ENCODE measurements at regions not wholly inside any gene's neighbourhood (a gene's known extent, or its start where the extent isn't known, plus 50 kb on each side); places are given as distances from the start of the nearest gene placed in this dataset.
A peak's percentile ranks its signal among the peaks of the same experiment; 100 is the strongest.

- H2AFZ ChIP-seq (ENCODE audit: insufficient read depth, low read length, poor library complexity) = no peak overlapping the region
- H3K9me3 ChIP-seq (ENCODE audit: insufficient read depth, low read depth, low read length) = no peaks in the 10 kb centered on the region
- H3K4me3 ChIP-seq (ENCODE audit: low read depth, low read length) = no peak overlapping the region
- H3K9ac ChIP-seq (ENCODE audit: low read length) = no peak overlapping the region
- no peak overlapping the region for H2AK5ac ChIP-seq (ENCODE audit: low read length)
- no peak overlapping the region for H4K8ac ChIP-seq (ENCODE audit: low read depth, low read length)
- H2BK12ac ChIP-seq (ENCODE audit: low read length) = peak overlapping the region; percentile 3
- no CpG with 5 or more reads among the region's 2 CpGs for WGBS (ENCODE audit: extremely low coverage, insufficient coverage, insufficient read length)
- no peak overlapping the region for H2BK5ac ChIP-seq (ENCODE audit: low read depth, low read length, poor library complexity)
- no peak overlapping the region for H3K27ac ChIP-seq (ENCODE audit: low read depth, low read length)
- H3K14ac ChIP-seq (ENCODE audit: low read length) = no peak overlapping the region
- no peaks in the 10 kb centered on the region for H3K79me2 ChIP-seq (ENCODE audit: control insufficient read depth, insufficient read depth, low read length, poor library complexity)
- H3K4ac ChIP-seq (ENCODE audit: low read depth, low read length) = no peak overlapping the region
- no peak overlapping the region for H3K23ac ChIP-seq (ENCODE audit: low read length)
- no peak for DNase-seq
- H3K4me2 ChIP-seq (ENCODE audit: low read length) = no peak overlapping the region
- no peak overlapping the region for H4K12ac ChIP-seq (ENCODE audit: low read depth, low read length)
- H3K36me3 ChIP-seq (ENCODE audit: control insufficient read depth in 1 of 2, insufficient read depth in 2 of 2, low read length in 2 of 2) = no peaks in the 10 kb centered on the region
- no peaks in the 10 kb centered on the region for H3K4me1 ChIP-seq (ENCODE audit: control insufficient read depth in 1 of 2, insufficient read depth in 2 of 2, low read length in 2 of 2)
- no peak overlapping the region for H2BK120ac ChIP-seq (ENCODE audit: insufficient read depth, low read length, poor library complexity)
- peaks cover 2% of the 10 kb centered on the region for H3K79me1 ChIP-seq (ENCODE audit: low read length)
- no peaks in the 10 kb centered on the region for H3K27me3 ChIP-seq (ENCODE audit: insufficient read depth, low read length)
- no peak overlapping the region for H3K18ac ChIP-seq (ENCODE audit: low read length)
- H4K91ac ChIP-seq (ENCODE audit: low read depth, low read length) = no peak overlapping the region
Measured at GRCh38 chr18:44588508-44588907, 92.2 kb upstream of the SETBP1 start.

DNA sequence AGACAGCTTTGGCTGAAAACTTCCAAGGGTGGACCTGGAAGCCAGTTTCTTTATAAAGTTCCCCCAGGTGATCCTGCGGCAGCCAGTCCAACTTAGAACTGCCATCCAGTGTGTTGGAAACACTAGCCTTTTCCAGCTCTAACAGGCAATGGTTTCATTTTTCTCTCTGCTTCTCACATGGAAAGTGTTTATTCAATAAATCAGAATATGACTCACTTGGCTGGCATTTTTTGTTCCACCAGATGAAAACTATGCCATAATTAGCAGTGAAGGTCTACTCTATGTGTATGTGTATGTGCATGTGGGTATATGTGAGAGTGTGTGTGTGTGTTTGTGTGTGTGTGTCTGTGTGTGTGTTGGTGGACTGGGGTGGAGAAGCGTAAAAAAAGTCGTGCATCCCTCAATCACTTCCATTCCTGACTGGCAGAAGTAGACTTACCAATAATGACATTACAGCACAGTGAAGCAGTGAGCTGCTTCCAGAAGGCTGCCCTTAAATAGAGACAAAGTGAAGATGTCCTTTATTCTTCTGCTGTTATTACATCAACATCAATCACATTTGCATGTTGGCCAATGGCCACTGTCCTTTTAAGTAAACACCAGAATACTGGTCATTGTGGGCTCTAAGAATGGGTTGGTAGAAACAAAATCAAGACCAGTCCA, 90.9 kb upstream of the SETBP1 start:
- no CpG with 5 or more reads among the region's 3 CpGs for WGBS (ENCODE audit: extremely low coverage, insufficient coverage, insufficient read length)
- no peak overlapping the region for H3K4me2 ChIP-seq (ENCODE audit: low read length)
- peaks cover 2% of the 10 kb centered on the region for H3K79me1 ChIP-seq (ENCODE audit: low read length)
- no peaks in the 10 kb centered on the region for H3K79me2 ChIP-seq (ENCODE audit: control insufficient read depth, insufficient read depth, low read length, poor library complexity)
- H2BK5ac ChIP-seq (ENCODE audit: low read depth, low read length, poor library complexity) = no peak overlapping the region
- no peaks in the 10 kb centered on the region for H3K4me1 ChIP-seq (ENCODE audit: control insufficient read depth in 1 of 2, insufficient read depth in 2 of 2, low read length in 2 of 2)
- no peak overlapping the region for H3K9ac ChIP-seq (ENCODE audit: low read length)
- H3K9me3 ChIP-seq (ENCODE audit: insufficient read depth, low read depth, low read length) = no peaks in the 10 kb centered on the region
- H4K8ac ChIP-seq (ENCODE audit: low read depth, low read length) = no peak overlapping the region
- no peaks in the 10 kb centered on the region for H3K36me3 ChIP-seq (ENCODE audit: control insufficient read depth in 1 of 2, insufficient read depth in 2 of 2, low read length in 2 of 2)
- H3K27ac ChIP-seq (ENCODE audit: low read depth, low read length) = no peak overlapping the region
- peak in 1 of 2 donors; percentile 39 for DNase-seq
- H3K4me3 ChIP-seq (ENCODE audit: low read depth, low read length) = no peak overlapping the region
- H2BK12ac ChIP-seq (ENCODE audit: low read length) = no peak overlapping the region
- no peak overlapping the region for H3K23ac ChIP-seq (ENCODE audit: low read length)
- H4K91ac ChIP-seq (ENCODE audit: low read depth, low read length) = no peak overlapping the region
- no peak overlapping the region for H4K12ac ChIP-seq (ENCODE audit: low read depth, low read length)
- H3K14ac ChIP-seq (ENCODE audit: low read length) = no peak overlapping the region
- no peak overlapping the region for H2BK120ac ChIP-seq (ENCODE audit: insufficient read depth, low read length, poor library complexity)
- no peaks in the 10 kb centered on the region for H3K27me3 ChIP-seq (ENCODE audit: insufficient read depth, low read length)
- no peak overlapping the region for H3K4ac ChIP-seq (ENCODE audit: low read depth, low read length)
- no peak overlapping the region for H3K18ac ChIP-seq (ENCODE audit: low read length)
- H2AFZ ChIP-seq (ENCODE audit: insufficient read depth, low read length, poor library complexity) = no peak overlapping the region
- H2AK5ac ChIP-seq (ENCODE audit: low read length) = no peak overlapping the region

GRCh38 chr18:44590956-44591670, 89.6 kb upstream of the SETBP1 start:
- Histone ChIP-seq H3K27ac (ENCODE audit: low read depth, low read length) (no peak overlapping the region), H4K91ac (ENCODE audit: low read depth, low read length) (no peak overlapping the region), H3K9ac (ENCODE audit: low read length) (no peak overlapping the region), H4K12ac (ENCODE audit: low read depth, low read length) (no peak overlapping the region), H3K4ac (ENCODE audit: low read depth, low read length) (no peak overlapping the region), H3K27me3 (ENCODE audit: insufficient read depth, low read length) (no peaks in the 10 kb centered on the region), H3K36me3 (ENCODE audit: control insufficient read depth in 1 of 2, insufficient read depth in 2 of 2, low read length in 2 of 2) (no peaks in the 10 kb centered on the region), H2AFZ (ENCODE audit: insufficient read depth, low read length, poor library complexity) (no peak overlapping the region), H4K8ac (ENCODE audit: low read depth, low read length) (no peak overlapping the region), H3K18ac (ENCODE audit: low read length) (no peak overlapping the region), H3K23ac (ENCODE audit: low read length) (no peak overlapping the region), H3K4me3 (ENCODE audit: low read depth, low read length) (no peak overlapping the region), H2BK120ac (ENCODE audit: insufficient read depth, low read length, poor library complexity) (no peak overlapping the region), H3K79me1 (ENCODE audit: low read length) (peaks cover 2% of the 10 kb centered on the region), H3K79me2 (ENCODE audit: control insufficient read depth, insufficient read depth, low read length, poor library complexity) (no peaks in the 10 kb centered on the region), H2BK5ac (ENCODE audit: low read depth, low read length, poor library complexity) (no peak overlapping the region), H3K4me2 (ENCODE audit: low read length) (no peak overlapping the region), H2BK12ac (ENCODE audit: low read length) (peak overlapping the region; percentile 80), H2AK5ac (ENCODE audit: low read length) (no peak overlapping the region), H3K9me3 (ENCODE audit: insufficient read depth, low read depth, low read length) (no peaks in the 10 kb centered on the region), H3K14ac (ENCODE audit: low read length) (no peak overlapping the region), H3K4me1 (ENCODE audit: control insufficient read depth in 1 of 2, insufficient read depth in 2 of 2, low read length in 2 of 2) (peaks cover 2 to 3% of the 10 kb centered on the region in 2 experiments)
- no peak for DNase-seq
- no CpG with 5 or more reads among the region's 1 CpG for WGBS (ENCODE audit: extremely low coverage, insufficient coverage, insufficient read length)

GRCh38 chr18:44592639-44593038, 88.0 kb upstream of the SETBP1 start:
- H2AFZ ChIP-seq (ENCODE audit: insufficient read depth, low read length, poor library complexity) = no peak overlapping the region
- no peak overlapping the region for H2BK120ac ChIP-seq (ENCODE audit: insufficient read depth, low read length, poor library complexity)
- H3K79me1 ChIP-seq (ENCODE audit: low read length) = peaks cover 2% of the 10 kb centered on the region
- peak overlapping the region; percentile 53 for H3K27ac ChIP-seq (ENCODE audit: low read depth, low read length)
- no peak overlapping the region for H4K91ac ChIP-seq (ENCODE audit: low read depth, low read length)
- no peaks in the 10 kb centered on the region for H3K36me3 ChIP-seq (ENCODE audit: control insufficient read depth in 1 of 2, insufficient read depth in 2 of 2, low read length in 2 of 2)
- H3K4ac ChIP-seq (ENCODE audit: low read depth, low read length) = no peak overlapping the region
- no peak overlapping the region for H2AK5ac ChIP-seq (ENCODE audit: low read length)
- no peak overlapping the region for H3K4me2 ChIP-seq (ENCODE audit: low read length)
- no peak overlapping the region for H3K14ac ChIP-seq (ENCODE audit: low read length)
- WGBS (ENCODE audit: extremely low coverage, insufficient coverage, insufficient read length) = no CpG with 5 or more reads among the region's 2 CpGs
- H3K9ac ChIP-seq (ENCODE audit: low read length) = no peak overlapping the region
- H3K4me3 ChIP-seq (ENCODE audit: low read depth, low read length) = no peak overlapping the region
- H3K18ac ChIP-seq (ENCODE audit: low read length) = no peak overlapping the region
- H3K27me3 ChIP-seq (ENCODE audit: insufficient read depth, low read length) = no peaks in the 10 kb centered on the region
- no peaks in the 10 kb centered on the region for H3K79me2 ChIP-seq (ENCODE audit: control insufficient read depth, insufficient read depth, low read length, poor library complexity)
- H4K8ac ChIP-seq (ENCODE audit: low read depth, low read length) = no peak overlapping the region
- no peak overlapping the region for H2BK12ac ChIP-seq (ENCODE audit: low read length)
- H3K4me1 ChIP-seq (ENCODE audit: control insufficient read depth in 1 of 2, insufficient read depth in 2 of 2, low read length in 2 of 2) = peaks cover 2 to 3% of the 10 kb centered on the region in 2 experiments
- no peak overlapping the region for H3K23ac ChIP-seq (ENCODE audit: low read length)
- no peaks in the 10 kb centered on the region for H3K9me3 ChIP-seq (ENCODE audit: insufficient read depth, low read depth, low read length)
- H4K12ac ChIP-seq (ENCODE audit: low read depth, low read length) = no peak overlapping the region
- DNase-seq = no peak
- no peak overlapping the region for H2BK5ac ChIP-seq (ENCODE audit: low read depth, low read length, poor library complexity)

Measured in trophoblast cell (in vitro differentiated cells and primary cell).